Astrocyte (in vitro differentiated cells and primary cell): ENCODE measurements at regions not wholly inside any gene's neighbourhood (a gene's known extent, or its start where the extent isn't known, plus 50 kb on each side); places are given as distances from the start of the nearest gene placed in this dataset.
"Not testable (repeated sequence)": the region's sequence is repeated elsewhere in the genome, so short reads cannot be mapped to it uniquely, and the experiment has no call there.

Experiments used
- DNase-seq: peaks from one replicate; pipeline ENCODE4 v3.0.0-alpha.2; 2010; ENCODE audit warnings: low read depth
- FAIRE-seq: peaks from 2 replicates; lab custom pipeline; 2011; peaks lifted over from hg19 to GRCh38; lab: Jason Lieb, UNC
- H2AFZ ChIP-seq: 2 replicates; pipeline ENCODE4 v1.6.0; 2012; ENCODE audit warnings: low read depth, low read length, inconsistent platforms
- H3K27ac ChIP-seq: 2 replicates; pipeline ENCODE4 v1.5.1; 2011; ENCODE audit warnings: low read depth, low read length, inconsistent platforms
- H3K27me3 ChIP-seq: 2 replicates; pipeline ENCODE4 v1.6.0; 2011; ENCODE audit warnings: low read length, inconsistent platforms; ENCODE audit not compliant: insufficient read depth
- H3K36me3 ChIP-seq: 2 replicates; pipeline ENCODE4 v1.5.1; 2011; ENCODE audit warnings: low read length, inconsistent platforms; ENCODE audit not compliant: insufficient read depth
- H3K4me1 ChIP-seq: 2 replicates; pipeline ENCODE4 v1.5.1; 2011; ENCODE audit warnings: low read length, inconsistent platforms; ENCODE audit not compliant: insufficient read depth
- H3K4me2 ChIP-seq: 2 replicates; pipeline ENCODE4 v1.6.0; 2012; ENCODE audit warnings: low read length, inconsistent platforms
- H3K4me3 ChIP-seq: 2 replicates; pipeline ENCODE4 v1.5.1; 2011; ENCODE audit warnings: low read depth, mild to moderate bottlenecking, low read length, inconsistent platforms; ENCODE audit not compliant: insufficient read depth
- H3K79me2 ChIP-seq: 2 replicates; pipeline ENCODE4 v1.6.0; 2012; ENCODE audit warnings: mild to moderate bottlenecking, low read length, inconsistent platforms; ENCODE audit not compliant: insufficient read depth
- H3K9ac ChIP-seq: 2 replicates; pipeline ENCODE4 v1.6.0; 2012; ENCODE audit warnings: mild to moderate bottlenecking, low read length, inconsistent platforms
- H3K9me3 ChIP-seq: 2 replicates; pipeline ENCODE4 v1.5.1; 2012; ENCODE audit warnings: low read depth, mild to moderate bottlenecking, low read length, inconsistent platforms; ENCODE audit not compliant: insufficient read depth
- H4K20me1 ChIP-seq: 2 replicates; pipeline ENCODE4 v1.6.0; 2012; ENCODE audit warnings: low read length, inconsistent platforms; ENCODE audit not compliant: insufficient read depth
- H3K27ac Mint-ChIP-seq: one replicate; pipeline ENCODE4 v1.8.0; 2021; ENCODE audit warnings: mild to moderate bottlenecking, mixed read lengths; ENCODE audit not compliant: unreplicated experiment
- H3K27me3 Mint-ChIP-seq: one replicate; pipeline ENCODE4 v1.8.0; 2021; ENCODE audit warnings: low read depth, mixed read lengths; ENCODE audit not compliant: unreplicated experiment
- H3K36me3 Mint-ChIP-seq: one replicate; pipeline ENCODE4 v1.8.0; 2021; ENCODE audit warnings: low read depth, mixed read lengths; ENCODE audit not compliant: unreplicated experiment
- H3K4me1 Mint-ChIP-seq: one replicate; pipeline ENCODE4 v1.8.0; 2021; ENCODE audit warnings: low read depth, mixed read lengths; ENCODE audit not compliant: unreplicated experiment
- H3K4me3 Mint-ChIP-seq: one replicate; pipeline ENCODE4 v1.8.0; 2021; ENCODE audit warnings: mild to moderate bottlenecking, moderate library complexity, mixed read lengths; ENCODE audit not compliant: unreplicated experiment
- H3K9me3 Mint-ChIP-seq: one replicate; pipeline ENCODE4 v1.8.0; 2021; ENCODE audit warnings: mild to moderate bottlenecking, mixed read lengths; ENCODE audit not compliant: unreplicated experiment
- CTCF ChIP-seq: IDR thresholded peaks from 2 replicates; pipeline ENCODE4 v1.5.1; 2011; ENCODE audit warnings: low read depth, mild to moderate bottlenecking, inconsistent platforms, low read length, moderate library complexity; ENCODE audit not compliant: insufficient read depth
- EZH2 ChIP-seq: IDR thresholded peaks from 2 replicates; pipeline ENCODE4 v1.6.1; 2012; ENCODE audit warnings: mild to moderate bottlenecking, low read length, inconsistent platforms; ENCODE audit not compliant: insufficient read depth

DNA sequence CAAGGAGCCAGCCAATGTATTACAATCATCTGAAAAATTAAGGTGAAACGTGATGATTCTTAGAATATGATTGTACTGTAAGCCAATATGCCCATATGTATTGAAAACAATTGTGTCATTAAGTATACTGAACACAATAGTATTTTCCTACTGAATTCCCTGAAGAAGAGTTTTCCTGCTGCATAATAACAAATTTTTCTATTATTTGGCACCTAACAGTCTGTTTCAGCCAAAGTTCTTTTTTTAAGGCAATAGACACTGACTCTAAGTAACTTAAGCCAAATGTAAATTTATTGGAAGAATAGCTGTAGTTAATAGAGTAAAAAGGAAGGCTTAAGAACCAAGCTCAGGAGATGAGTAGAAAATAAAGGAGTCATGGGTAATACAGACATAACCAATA, 220.6 kb downstream of the PPP4R3C start:
- no peaks in the 10 kb centered on the region for H3K36me3 ChIP-seq
- H3K4me2 ChIP-seq, result no peak overlapping the region
- no peaks in the 10 kb centered on the region for H3K4me1 Mint-ChIP-seq
- H3K9ac ChIP-seq, result no peak overlapping the region
- H4K20me1 ChIP-seq, result no peaks in the 10 kb centered on the region
- peaks cover 7% of the 10 kb centered on the region for H3K9me3 Mint-ChIP-seq
- no peak overlapping the region for H3K4me3 ChIP-seq
- H2AFZ ChIP-seq, result no peak overlapping the region
- H3K27me3 Mint-ChIP-seq, result no peaks in the 10 kb centered on the region
- FAIRE-seq (peak; percentile 39), DNase-seq (no peak)
- no peak overlapping the region for H3K27ac Mint-ChIP-seq
- no peak overlapping the region for H3K4me3 Mint-ChIP-seq
- no peaks in the 10 kb centered on the region for H3K4me1 ChIP-seq
- no peaks in the 10 kb centered on the region for H3K36me3 Mint-ChIP-seq
- H3K27me3 ChIP-seq, result no peaks in the 10 kb centered on the region
- H3K27ac ChIP-seq, result no peak overlapping the region
- no peak for TF ChIP-seq CTCF
- H3K9me3 ChIP-seq, result no peaks in the 10 kb centered on the region
- H3K79me2 ChIP-seq, result no peaks in the 10 kb centered on the region

GRCh38 chrX:27241981-27242380, 221.2 kb downstream of the PPP4R3C start:
- Histone ChIP-seq H3K9ac (no peak overlapping the region), H3K27me3 (no peaks in the 10 kb centered on the region), H4K20me1 (no peaks in the 10 kb centered on the region), H3K9me3 (no peaks in the 10 kb centered on the region), H3K36me3 (no peaks in the 10 kb centered on the region), H3K4me3 (no peak overlapping the region), H3K4me1 (no peaks in the 10 kb centered on the region), H3K79me2 (no peaks in the 10 kb centered on the region), H3K27ac (no peak overlapping the region), H3K4me2 (no peak overlapping the region), H2AFZ (no peak overlapping the region)
- Mint-ChIP-seq H3K9me3 (peaks cover 7% of the 10 kb centered on the region), H3K27me3 (no peaks in the 10 kb centered on the region), H3K4me3 (no peak overlapping the region), H3K4me1 (no peaks in the 10 kb centered on the region), H3K36me3 (no peaks in the 10 kb centered on the region), H3K27ac (no peak overlapping the region)
- TF ChIP-seq CTCF, result no peak
- TF ChIP-seq EZH2, result no peak
- DNase-seq, result no peak
- no peak for FAIRE-seq

DNA sequence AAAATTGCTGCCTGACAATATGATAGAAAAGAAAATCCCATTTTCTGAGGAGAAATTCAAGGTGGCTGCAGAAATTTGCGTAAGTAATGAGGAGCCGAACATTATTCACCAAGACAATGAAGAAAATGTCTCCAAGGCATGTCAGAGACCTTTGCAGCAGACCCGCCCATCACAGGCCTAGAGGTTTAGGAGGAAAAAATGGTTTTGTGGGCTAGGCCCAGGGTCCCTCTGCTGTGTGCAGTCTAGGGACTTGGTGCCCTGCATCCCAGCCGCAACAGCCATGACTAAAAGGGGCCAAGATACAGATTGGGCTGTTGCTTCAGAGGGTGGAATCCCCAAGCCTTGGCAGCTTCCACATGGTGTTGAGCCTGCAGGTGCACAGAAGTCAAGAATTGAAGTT, 223.1 kb downstream of the PPP4R3C start:
- H3K79me2 ChIP-seq, FAIRE-seq, DNase-seq, H4K20me1 ChIP-seq, H3K4me3 Mint-ChIP-seq, H3K27me3 ChIP-seq, H3K9me3 ChIP-seq, H3K4me1 ChIP-seq, H2AFZ ChIP-seq, H3K27ac Mint-ChIP-seq, H3K9me3 Mint-ChIP-seq, H3K27me3 Mint-ChIP-seq, H3K4me1 Mint-ChIP-seq, H3K27ac ChIP-seq, H3K9ac ChIP-seq, H3K36me3 Mint-ChIP-seq, H3K4me3 ChIP-seq, H3K36me3 ChIP-seq, H3K4me2 ChIP-seq: not testable (repeated sequence)
